Loucy (cell line): ENCODE measurements at regions not wholly inside any gene's neighbourhood (a gene's known extent, or its start where the extent isn't known, plus 50 kb on each side); places are given as distances from the start of the nearest gene placed in this dataset.

Source experiments
- H2AFZ ChIP-seq: fragments of 200-600 bp; sonication (generic); 2 replicates; pipeline ENCODE4 v1.6.0; 2016; ENCODE audit warnings: antibody characterized with exemption, mild to moderate bottlenecking, low read length, moderate library complexity
- H3F3A ChIP-seq: fragments of 200-600 bp; 2 replicates; pipeline ENCODE4 v1.6.0; 2016; ENCODE audit warnings: antibody characterized with exemption, low read depth, mild to moderate bottlenecking
- H3K27me3 ChIP-seq: fragments of 200-600 bp; sonication (generic); 2 replicates; pipeline ENCODE4 v1.6.1; 2014; ENCODE audit warnings: low read length, mild to moderate bottlenecking; ENCODE audit not compliant: insufficient read depth, poor library complexity, severe bottlenecking
- H3K36me3 ChIP-seq: fragments of 200-600 bp; sonication (generic); 2 replicates; pipeline ENCODE4 v1.6.1; 2016; ENCODE audit warnings: low read length; ENCODE audit not compliant: insufficient read depth
- H3K4me1 ChIP-seq: fragments of 200-600 bp; sonication (generic); 2 replicates; pipeline ENCODE4 v1.5.1; 2014; ENCODE audit warnings: low read length, mild to moderate bottlenecking; ENCODE audit not compliant: insufficient read depth, poor library complexity, severe bottlenecking
- H3K4me2 ChIP-seq: fragments of 200-600 bp; sonication (generic); 2 replicates; pipeline ENCODE4 v1.6.0; 2014; ENCODE audit warnings: antibody characterized with exemption, low read length, low read depth, mild to moderate bottlenecking; ENCODE audit not compliant: poor library complexity, severe bottlenecking
- H3K4me3 ChIP-seq: fragments of 200-600 bp; sonication (generic); 2 replicates; pipeline ENCODE4 v1.5.1; 2014; ENCODE audit warnings: low read length, mild to moderate bottlenecking, mixed read lengths; ENCODE audit not compliant: poor library complexity, severe bottlenecking
- H3K79me2 ChIP-seq: fragments of 200-600 bp; sonication (generic); 2 replicates; pipeline ENCODE4 v1.6.1; 2014; ENCODE audit warnings: low read length; ENCODE audit not compliant: insufficient read depth
- H3K9ac ChIP-seq: fragments of 200-600 bp; sonication (generic); 2 replicates; pipeline ENCODE4 v1.6.0; 2014; ENCODE audit warnings: mild to moderate bottlenecking, low read depth, low read length, moderate library complexity; ENCODE audit not compliant: poor library complexity, severe bottlenecking
- H3K9me2 ChIP-seq: fragments of 200-600 bp; sonication (generic); replicated peaks from 2 replicates; pipeline ENCODE4 v1.6.1; 2016; ENCODE audit warnings: low read depth, low read length, mixed read lengths
- H3K9me3 ChIP-seq: fragments of 200-600 bp; sonication (generic); 2 replicates; pipeline ENCODE4 v1.6.1; 2014; ENCODE audit warnings: mild to moderate bottlenecking, antibody characterized with exemption, low read length, low read depth; ENCODE audit not compliant: insufficient read depth
- H4K20me1 ChIP-seq: fragments of 200-600 bp; sonication (generic); 2 replicates; pipeline ENCODE4 v1.6.0; 2014; ENCODE audit warnings: antibody characterized with exemption, low read length, mild to moderate bottlenecking; ENCODE audit not compliant: insufficient read depth, poor library complexity, severe bottlenecking
- EZH2phosphoT487 ChIP-seq: fragments of 200-600 bp; IDR thresholded peaks from 2 replicates; pipeline ENCODE4 v1.6.1; 2018; ENCODE audit warnings: antibody characterized with exemption, mild to moderate bottlenecking, moderate library complexity, borderline replicate concordance
- TF ChIP-seq, protein P1 (sequence below): fragments of 200-600 bp; sonication (generic); conservative IDR thresholded peaks from 2 replicates; pipeline ENCODE4 v1.5.1; 2014; ENCODE audit warnings: mild to moderate bottlenecking, antibody characterized with exemption, low read length

DNA sequence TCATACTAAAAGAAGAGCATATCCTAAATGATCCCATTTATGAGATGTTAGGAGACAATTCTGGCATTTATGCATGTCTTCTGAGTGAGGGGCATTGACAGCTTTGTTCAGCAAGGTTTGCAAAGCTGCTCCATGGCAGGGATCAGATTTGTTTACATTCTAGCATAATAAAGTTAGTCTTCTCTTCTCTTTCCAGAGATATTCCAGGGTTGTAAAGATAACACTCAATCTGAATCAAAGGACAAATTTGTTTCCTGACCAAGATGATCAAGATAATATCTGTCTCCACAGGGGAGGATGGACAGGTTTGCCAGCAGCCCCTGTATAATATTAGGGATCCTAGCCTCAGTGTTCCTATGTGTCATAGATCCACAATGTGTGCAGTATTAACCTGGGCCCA lies 77.5 kb upstream of the ZC3H12C start:
- no peak for TF ChIP-seq EZH2phosphoT487
- TF ChIP-seq, protein P1, sequence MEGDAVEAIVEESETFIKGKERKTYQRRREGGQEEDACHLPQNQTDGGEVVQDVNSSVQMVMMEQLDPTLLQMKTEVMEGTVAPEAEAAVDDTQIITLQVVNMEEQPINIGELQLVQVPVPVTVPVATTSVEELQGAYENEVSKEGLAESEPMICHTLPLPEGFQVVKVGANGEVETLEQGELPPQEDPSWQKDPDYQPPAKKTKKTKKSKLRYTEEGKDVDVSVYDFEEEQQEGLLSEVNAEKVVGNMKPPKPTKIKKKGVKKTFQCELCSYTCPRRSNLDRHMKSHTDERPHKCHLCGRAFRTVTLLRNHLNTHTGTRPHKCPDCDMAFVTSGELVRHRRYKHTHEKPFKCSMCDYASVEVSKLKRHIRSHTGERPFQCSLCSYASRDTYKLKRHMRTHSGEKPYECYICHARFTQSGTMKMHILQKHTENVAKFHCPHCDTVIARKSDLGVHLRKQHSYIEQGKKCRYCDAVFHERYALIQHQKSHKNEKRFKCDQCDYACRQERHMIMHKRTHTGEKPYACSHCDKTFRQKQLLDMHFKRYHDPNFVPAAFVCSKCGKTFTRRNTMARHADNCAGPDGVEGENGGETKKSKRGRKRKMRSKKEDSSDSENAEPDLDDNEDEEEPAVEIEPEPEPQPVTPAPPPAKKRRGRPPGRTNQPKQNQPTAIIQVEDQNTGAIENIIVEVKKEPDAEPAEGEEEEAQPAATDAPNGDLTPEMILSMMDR, result no peak
- Histone ChIP-seq H4K20me1 (no peaks in the 10 kb centered on the region), H3K79me2 (no peaks in the 10 kb centered on the region), H3F3A (no peaks in the 10 kb centered on the region), H3K36me3 (no peaks in the 10 kb centered on the region), H3K4me2 (no peak overlapping the region), H3K9me2 (no peaks in the 10 kb centered on the region), H3K9me3 (no peaks in the 10 kb centered on the region), H2AFZ (no peak overlapping the region), H3K9ac (no peak overlapping the region), H3K4me1 (no peaks in the 10 kb centered on the region), H3K27me3 (no peaks in the 10 kb centered on the region), H3K4me3 (no peak overlapping the region)

DNA sequence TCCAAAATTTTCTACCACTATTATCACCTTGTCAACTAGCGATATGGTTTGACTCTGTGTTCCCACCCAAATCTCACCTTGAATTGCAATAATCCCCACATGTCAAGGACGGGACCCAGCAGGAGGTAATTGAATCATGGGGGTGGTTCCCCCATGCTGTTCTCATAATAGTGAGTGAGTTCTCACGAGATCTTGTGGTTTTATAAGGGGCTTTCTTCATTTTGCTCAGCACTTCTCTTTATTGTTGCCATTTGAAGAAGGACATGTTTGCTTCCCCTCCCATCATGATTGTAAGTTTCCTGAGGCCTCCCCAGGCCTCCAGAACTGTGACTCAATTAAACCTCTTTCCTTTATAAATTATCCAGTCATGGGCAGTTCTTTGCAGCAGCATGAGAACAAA lies 73.5 kb upstream of the ZC3H12C start:
- Histone ChIP-seq H3F3A (no peaks in the 10 kb centered on the region), H3K4me2 (no peak overlapping the region), H2AFZ (no peak overlapping the region), H3K79me2 (no peaks in the 10 kb centered on the region), H3K9ac (no peak overlapping the region), H3K4me1 (no peaks in the 10 kb centered on the region), H3K9me2 (no peaks in the 10 kb centered on the region), H3K9me3 (no peaks in the 10 kb centered on the region), H3K36me3 (no peaks in the 10 kb centered on the region), H3K4me3 (no peak overlapping the region), H4K20me1 (no peaks in the 10 kb centered on the region), H3K27me3 (no peaks in the 10 kb centered on the region)
- TF ChIP-seq, protein P1, result no peak
- TF ChIP-seq EZH2phosphoT487, result no peak

DNA sequence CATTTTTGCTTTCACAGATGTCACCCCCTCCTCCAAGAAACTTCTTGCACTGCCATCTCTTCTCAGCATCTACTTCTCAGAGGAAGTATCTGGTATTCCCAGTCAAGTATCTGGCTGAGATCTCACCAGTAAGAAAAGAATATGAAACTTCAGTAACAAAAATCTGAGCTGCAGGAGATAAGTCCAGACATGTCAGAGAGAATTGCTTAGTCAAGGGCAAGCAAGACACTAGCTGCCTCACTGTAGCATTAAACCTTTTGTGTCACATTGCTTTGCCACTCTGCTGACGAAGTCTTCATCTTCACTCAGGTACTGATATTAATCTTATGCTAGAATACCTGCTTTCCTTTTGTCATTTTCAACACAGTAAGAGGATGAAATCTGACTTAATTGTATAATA lies 70.6 kb upstream of the ZC3H12C start:
- H3K9ac ChIP-seq, result no peak overlapping the region

More for the DNA sequence above, 70.6 kb upstream of the ZC3H12C start:
- TF ChIP-seq, protein P1, result no peak
- no peak for TF ChIP-seq EZH2phosphoT487
- Histone ChIP-seq H3F3A (no peaks in the 10 kb centered on the region), H4K20me1 (no peaks in the 10 kb centered on the region), H2AFZ (no peak overlapping the region), H3K4me1 (no peaks in the 10 kb centered on the region), H3K9me3 (no peaks in the 10 kb centered on the region), H3K79me2 (no peaks in the 10 kb centered on the region), H3K9me2 (no peaks in the 10 kb centered on the region), H3K4me2 (no peak overlapping the region), H3K36me3 (no peaks in the 10 kb centered on the region), H3K4me3 (no peak overlapping the region), H3K27me3 (no peaks in the 10 kb centered on the region)
